Sigmoid colon (tissue), 4 donors: ENCODE measurements at regions not wholly inside any gene's neighbourhood (a gene's known extent, or its start where the extent isn't known, plus 50 kb on each side); places are given as distances from the start of the nearest gene placed in this dataset.

Experiments used
- CTCF ChIP-seq, 4 experiments: fragments of 450-650 bp in 3 of 4; fragments of 200-600 bp in 1 of 4; IDR thresholded peaks; one replicate each; pipeline ENCODE4 v1.5.1; 2016 to 2019; ENCODE audit warnings: antibody characterized with exemption in 4 of 4, mild to moderate bottlenecking in 3 of 4, moderate library complexity in 2 of 4
- POLR2A ChIP-seq, 2 donors: fragments of 450-650 bp; IDR thresholded peaks; one replicate each; pipeline ENCODE4 v1.6.1; 2016; ENCODE audit warnings: antibody characterized with exemption in 2 of 2, mild to moderate bottlenecking in 2 of 2, moderate library complexity in 2 of 2
- POLR2AphosphoS5 ChIP-seq, 4 donors: sonication (generic); formaldehyde crosslinking; IDR thresholded peaks; one replicate each; pipeline ENCODE4 v1.6.1; 2017; ENCODE audit warnings: antibody characterized with exemption in 4 of 4

GRCh38 chr1:224859651-224860050 is 69.8 kb upstream of the DNAH14 start:
- no peak for TF ChIP-seq CTCF (IDR thresholded peaks at IDR 0.05)
- TF ChIP-seq POLR2AphosphoS5 (IDR thresholded peaks at IDR 0.05), result no peak
- no peak for TF ChIP-seq POLR2A (IDR thresholded peaks at IDR 0.05)
